ENCODE measurements at regions not wholly inside any gene's neighbourhood (a gene's known extent, or its start where the extent isn't known, plus 50 kb on each side); places are given as distances from the start of the nearest gene placed in this dataset.
"Not testable (repeated sequence)": the region's sequence is repeated elsewhere in the genome, so short reads cannot be mapped to it uniquely, and the experiment has no call there.

DNA sequence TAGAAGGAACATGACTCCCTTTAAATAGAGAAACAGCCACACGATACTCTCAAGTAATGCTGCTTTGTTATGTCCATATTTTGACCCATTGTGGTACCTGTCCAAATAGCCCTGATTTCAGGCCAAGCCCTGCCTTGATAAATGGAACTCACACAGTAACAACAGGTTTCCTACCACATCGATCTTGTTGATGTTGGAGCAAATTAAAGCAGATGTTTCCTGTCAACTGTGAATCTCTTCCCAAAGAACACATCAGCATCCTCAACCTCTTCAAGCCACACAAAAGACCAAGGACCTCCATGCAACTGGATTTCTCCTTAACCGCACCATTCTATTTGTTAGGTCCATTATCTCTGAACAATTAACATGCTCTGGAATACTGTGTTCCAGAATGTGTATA, 109.5 kb downstream of the FOXD4L6 start:
- H3K4me1 Mint-ChIP-seq; POLR2A ChIA-PET; H3K27me3 Mint-ChIP-seq; H3K27ac ChIP-seq (ENCODE audit: low read depth, low read length); H3K9me3 Mint-ChIP-seq; H3K27me3 ChIP-seq (ENCODE audit: control insufficient read depth in 2 of 2, insufficient read depth in 2 of 2, low read length in 2 of 2); DNase-seq; intact Hi-C loops (cut with micrococcal nuclease); CTCF ChIA-PET; H3K9me3 ChIP-seq (ENCODE audit: control insufficient read depth in 2 of 3, low read length in 3 of 3); ATAC-seq; H3K4me3 ChIP-seq (ENCODE audit: low read length); H3K27ac Mint-ChIP-seq; H3K4me3 Mint-ChIP-seq; H3K36me3 ChIP-seq (ENCODE audit: control insufficient read depth in 2 of 3, insufficient read depth in 3 of 3, low read length in 3 of 3); H3K4me1 ChIP-seq (ENCODE audit: control insufficient read depth in 2 of 2, insufficient read depth in 2 of 2, low read length in 2 of 2): not testable (repeated sequence)
- peaks cover 9 to 49% (median 29%) of the 10 kb centered on the region in 5 donors for H3K36me3 Mint-ChIP-seq

DNA sequence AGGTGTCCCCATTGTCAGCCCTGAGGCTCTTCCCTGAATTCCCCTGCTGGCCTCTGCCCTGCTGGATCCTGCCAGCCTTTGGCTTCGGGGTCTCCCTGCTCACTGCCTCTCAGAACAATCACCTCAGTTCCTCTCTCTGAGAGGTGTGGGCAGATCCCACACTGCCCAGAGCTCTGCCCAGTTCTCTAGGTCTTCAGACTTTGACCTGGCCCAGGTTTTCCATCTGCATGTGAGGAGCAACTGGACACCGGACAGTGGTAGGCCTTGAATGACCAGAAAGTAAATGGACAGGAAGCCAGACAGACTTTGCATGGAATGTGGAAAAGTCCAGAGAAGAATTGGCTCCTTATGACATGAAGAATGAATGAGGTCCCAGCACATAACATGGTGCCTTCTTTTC, 111.8 kb downstream of the FOXD4L6 start:
- peaks cover 0 to 10% (median 0%) of the 10 kb centered on the region in 3 experiments for H3K36me3 ChIP-seq (ENCODE audit: control insufficient read depth in 2 of 3, insufficient read depth in 3 of 3, low read length in 3 of 3)

DNA sequence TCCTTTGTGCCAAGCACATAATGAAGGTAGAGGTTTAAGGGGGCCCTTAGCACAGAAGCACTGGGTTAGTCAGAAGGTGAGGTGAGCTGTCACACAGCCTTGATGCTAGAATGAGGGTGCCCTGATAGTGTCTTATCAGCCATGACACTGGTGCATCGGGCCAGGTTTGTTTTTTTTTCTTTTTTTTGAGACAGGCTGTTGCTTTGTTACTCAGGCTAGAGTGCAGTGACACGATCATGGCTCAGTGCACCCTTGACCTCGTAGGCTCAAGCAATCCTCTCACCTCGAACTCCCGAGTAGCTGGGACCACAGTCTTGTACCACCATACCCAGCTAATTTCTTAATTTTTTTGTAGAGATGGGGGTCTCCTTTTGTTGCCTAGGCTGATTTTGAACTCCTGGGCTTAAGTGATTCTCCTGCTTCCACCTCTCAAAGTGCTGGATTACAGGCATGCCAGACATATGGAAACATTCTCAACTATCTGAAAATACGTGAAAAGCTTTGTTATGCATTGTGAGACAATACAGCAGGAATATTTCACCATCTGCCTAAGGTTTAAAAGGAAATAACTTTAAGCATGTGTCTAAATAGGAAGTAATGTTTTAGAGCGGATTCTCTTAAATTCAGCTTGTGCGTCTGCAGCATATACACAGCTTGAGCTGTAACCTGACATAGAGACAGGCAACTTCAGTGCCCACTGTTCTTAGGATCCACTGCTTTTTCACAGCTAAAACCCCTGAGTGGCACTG, 128.4 kb downstream of the FOXD4L6 start:
- H3K36me3 ChIP-seq (ENCODE audit: control insufficient read depth in 2 of 3, insufficient read depth in 3 of 3, low read length in 3 of 3); H3K27ac ChIP-seq (ENCODE audit: low read depth, low read length); H3K4me3 ChIP-seq (ENCODE audit: low read length); DNase-seq; POLR2A ChIA-PET; H3K9me3 Mint-ChIP-seq; CTCF ChIA-PET; H3K9me3 ChIP-seq (ENCODE audit: control insufficient read depth in 2 of 3, low read length in 3 of 3); intact Hi-C loops (cut with micrococcal nuclease); ATAC-seq; H3K27me3 Mint-ChIP-seq; H3K4me1 ChIP-seq (ENCODE audit: control insufficient read depth in 2 of 2, insufficient read depth in 2 of 2, low read length in 2 of 2); H3K27me3 ChIP-seq (ENCODE audit: control insufficient read depth in 2 of 2, insufficient read depth in 2 of 2, low read length in 2 of 2): not testable (repeated sequence)
- peaks cover 14 to 45% (median 28%) of the 10 kb centered on the region in 5 donors for H3K36me3 Mint-ChIP-seq
- peaks cover 29 to 60% (median 48%) of the 10 kb centered on the region in 7 donors for H3K4me1 Mint-ChIP-seq
- peak overlapping the region in 1 of 9 donors; percentile 53 for H3K27ac Mint-ChIP-seq
- H3K4me3 Mint-ChIP-seq = peak overlapping the region in 1 of 10 donors; percentile 15

More for the DNA sequence above, 111.8 kb downstream of the FOXD4L6 start:
- H3K36me3 Mint-ChIP-seq = peaks cover 8 to 59% (median 40%) of the 10 kb centered on the region in 5 donors
- H3K4me1 Mint-ChIP-seq; H3K27me3 Mint-ChIP-seq; CTCF ChIA-PET; H3K4me3 Mint-ChIP-seq; H3K27ac Mint-ChIP-seq; ATAC-seq; H3K9me3 ChIP-seq (ENCODE audit: control insufficient read depth in 2 of 3, low read length in 3 of 3); intact Hi-C loops (cut with micrococcal nuclease); H3K4me3 ChIP-seq (ENCODE audit: low read length); H3K9me3 Mint-ChIP-seq; H3K4me1 ChIP-seq (ENCODE audit: control insufficient read depth in 2 of 2, insufficient read depth in 2 of 2, low read length in 2 of 2); POLR2A ChIA-PET; H3K27ac ChIP-seq (ENCODE audit: low read depth, low read length); DNase-seq; H3K27me3 ChIP-seq (ENCODE audit: control insufficient read depth in 2 of 2, insufficient read depth in 2 of 2, low read length in 2 of 2): not testable (repeated sequence)

DNA sequence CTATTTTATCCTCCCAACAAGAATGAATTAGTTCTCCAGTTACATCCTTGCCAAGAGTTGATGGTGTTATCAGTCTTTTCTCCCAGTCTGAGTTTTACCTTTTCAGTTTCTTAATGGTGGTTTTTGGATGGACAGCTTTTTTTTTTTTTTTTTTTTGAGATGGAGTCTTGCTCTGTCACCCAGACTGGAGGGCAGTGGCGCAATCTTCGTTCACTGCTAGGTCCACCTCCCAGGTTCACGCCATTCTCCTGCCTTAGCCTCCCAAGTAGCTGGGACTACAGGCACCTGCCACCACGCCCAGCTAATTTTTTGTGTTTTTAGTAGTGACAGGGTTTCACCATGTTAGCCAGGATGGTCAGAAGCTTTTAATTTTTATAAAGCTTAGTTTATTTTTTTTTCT, 133.0 kb downstream of the FOXD4L6 start:
- H3K9me3 Mint-ChIP-seq; H3K4me3 ChIP-seq (ENCODE audit: low read length); POLR2A ChIA-PET; H3K27ac ChIP-seq (ENCODE audit: low read depth, low read length); ATAC-seq; H3K27ac Mint-ChIP-seq; CTCF ChIA-PET; DNase-seq; H3K27me3 ChIP-seq (ENCODE audit: control insufficient read depth in 2 of 2, insufficient read depth in 2 of 2, low read length in 2 of 2); H3K27me3 Mint-ChIP-seq; H3K9me3 ChIP-seq (ENCODE audit: control insufficient read depth in 2 of 3, low read length in 3 of 3); H3K36me3 ChIP-seq (ENCODE audit: control insufficient read depth in 2 of 3, insufficient read depth in 3 of 3, low read length in 3 of 3); intact Hi-C loops (cut with micrococcal nuclease): not testable (repeated sequence)
- Mint-ChIP-seq H3K4me3 (peak overlapping the region in 8 of 10 donors; percentile 6 to 54 (median 41)), H3K4me1 (peaks cover 38 to 76% (median 59%) of the 10 kb centered on the region in 7 donors), H3K36me3 (peaks cover 12 to 32% (median 18%) of the 10 kb centered on the region in 5 donors)
- peaks cover 7 to 20% of the 10 kb centered on the region in 2 donors for H3K4me1 ChIP-seq (ENCODE audit: control insufficient read depth in 2 of 2, insufficient read depth in 2 of 2, low read length in 2 of 2)

DNA sequence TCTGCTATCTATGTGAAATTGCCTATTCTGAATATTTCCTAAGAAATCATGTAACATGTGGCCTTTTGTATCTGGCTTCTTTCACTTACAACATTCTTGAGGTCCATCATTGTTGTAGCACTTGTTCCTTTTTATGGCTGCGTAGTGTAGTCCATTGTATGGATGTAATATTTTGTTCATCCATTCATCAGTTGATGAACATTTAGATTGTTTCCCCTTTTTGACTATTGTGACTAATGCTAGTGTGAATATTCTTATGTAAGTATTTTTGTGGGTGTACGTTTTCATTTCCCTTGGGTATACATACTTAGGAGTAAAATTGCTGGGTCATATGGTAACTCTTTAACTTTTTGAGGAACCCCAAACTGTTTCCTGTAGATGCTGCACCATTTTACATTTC, 134.6 kb downstream of the FOXD4L6 start:
- H3K27ac ChIP-seq (ENCODE audit: low read depth, low read length); H3K4me3 ChIP-seq (ENCODE audit: low read length); ATAC-seq; H3K27me3 Mint-ChIP-seq; H3K27me3 ChIP-seq (ENCODE audit: control insufficient read depth in 2 of 2, insufficient read depth in 2 of 2, low read length in 2 of 2); intact Hi-C loops (cut with micrococcal nuclease); POLR2A ChIA-PET; DNase-seq; H3K9me3 ChIP-seq (ENCODE audit: control insufficient read depth in 2 of 3, low read length in 3 of 3); H3K9me3 Mint-ChIP-seq; CTCF ChIA-PET; H3K36me3 ChIP-seq (ENCODE audit: control insufficient read depth in 2 of 3, insufficient read depth in 3 of 3, low read length in 3 of 3): not testable (repeated sequence)
- H3K4me3 Mint-ChIP-seq = peak overlapping the region in 3 of 10 donors; percentile 73 to 80 (median 76)
- H3K36me3 Mint-ChIP-seq = peaks cover 11 to 22% (median 14%) of the 10 kb centered on the region in 5 donors
- H3K4me1 ChIP-seq (ENCODE audit: control insufficient read depth in 2 of 2, insufficient read depth in 2 of 2, low read length in 2 of 2) = peaks cover 7 to 20% of the 10 kb centered on the region in 2 donors
- H3K4me1 Mint-ChIP-seq = peaks cover 29 to 64% (median 55%) of the 10 kb centered on the region in 7 donors
- peak overlapping the region in 6 of 9 donors; percentile 11 to 86 (median 61) for H3K27ac Mint-ChIP-seq

DNA sequence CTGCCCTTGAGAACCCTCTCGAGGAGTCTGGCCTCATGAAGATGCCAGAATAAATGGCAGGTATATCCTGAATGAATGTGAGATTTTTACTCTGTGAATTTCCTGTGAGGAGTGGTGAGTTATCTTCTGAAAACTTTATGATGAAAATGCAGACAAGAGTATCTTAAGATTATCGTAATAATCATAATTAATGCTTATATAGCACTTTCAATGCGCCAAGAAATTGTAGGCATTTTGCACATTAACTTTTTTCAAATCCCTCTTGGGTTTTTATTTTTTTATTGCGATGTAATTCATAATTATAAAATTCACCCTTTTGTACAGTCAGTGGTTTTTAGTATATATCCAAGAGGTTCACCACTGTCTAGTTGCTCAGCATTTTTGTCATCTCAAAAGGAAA, 135.1 kb downstream of the FOXD4L6 start:
- H3K27ac ChIP-seq (ENCODE audit: low read depth, low read length); CTCF ChIA-PET; DNase-seq; H3K27me3 Mint-ChIP-seq; H3K27me3 ChIP-seq (ENCODE audit: control insufficient read depth in 2 of 2, insufficient read depth in 2 of 2, low read length in 2 of 2); H3K9me3 ChIP-seq (ENCODE audit: control insufficient read depth in 2 of 3, low read length in 3 of 3); H3K36me3 ChIP-seq (ENCODE audit: control insufficient read depth in 2 of 3, insufficient read depth in 3 of 3, low read length in 3 of 3); intact Hi-C loops (cut with micrococcal nuclease); ATAC-seq; H3K9me3 Mint-ChIP-seq; POLR2A ChIA-PET; H3K4me3 ChIP-seq (ENCODE audit: low read length): not testable (repeated sequence)
- H3K27ac Mint-ChIP-seq = peak overlapping the region in 5 of 9 donors; percentile 36 to 100 (median 65)
- H3K4me3 Mint-ChIP-seq = peak overlapping the region in 3 of 10 donors; percentile 73 to 80 (median 76)
- peaks cover 12 to 22% (median 15%) of the 10 kb centered on the region in 5 donors for H3K36me3 Mint-ChIP-seq
- peaks cover 7 to 20% of the 10 kb centered on the region in 2 donors for H3K4me1 ChIP-seq (ENCODE audit: control insufficient read depth in 2 of 2, insufficient read depth in 2 of 2, low read length in 2 of 2)
- peaks cover 29 to 60% (median 50%) of the 10 kb centered on the region in 7 donors for H3K4me1 Mint-ChIP-seq

DNA sequence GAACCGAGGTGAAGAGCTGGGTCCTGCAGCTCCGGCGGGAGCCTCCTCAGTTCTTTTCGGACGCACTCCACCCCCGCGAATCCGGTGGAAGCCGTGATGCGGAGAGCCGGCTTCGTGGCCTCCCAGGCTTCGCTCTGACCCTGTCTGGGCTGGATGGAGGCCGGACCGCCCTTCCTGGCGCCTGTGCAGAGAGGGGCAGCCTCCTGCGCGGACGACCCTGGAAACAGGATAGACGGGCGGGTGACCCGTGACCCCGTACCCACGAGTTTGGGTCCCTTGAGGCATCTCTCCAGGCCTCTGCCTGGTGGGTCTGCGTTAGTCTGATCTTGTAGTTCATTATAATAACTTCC, 136.0 kb downstream of the FOXD4L6 start:
- Mint-ChIP-seq H3K36me3 (peaks cover 16 to 26% (median 20%) of the 10 kb centered on the region in 5 donors), H3K27ac (peak overlapping the region in 1 of 9 donors; percentile 100), H3K4me1 (peaks cover 24 to 53% (median 44%) of the 10 kb centered on the region in 7 donors)
- ATAC-seq; H3K27me3 ChIP-seq (ENCODE audit: control insufficient read depth in 2 of 2, insufficient read depth in 2 of 2, low read length in 2 of 2); H3K4me3 Mint-ChIP-seq; intact Hi-C loops (cut with micrococcal nuclease); POLR2A ChIA-PET; H3K9me3 Mint-ChIP-seq; DNase-seq; H3K27me3 Mint-ChIP-seq; H3K36me3 ChIP-seq (ENCODE audit: control insufficient read depth in 2 of 3, insufficient read depth in 3 of 3, low read length in 3 of 3); H3K9me3 ChIP-seq (ENCODE audit: control insufficient read depth in 2 of 3, low read length in 3 of 3); CTCF ChIA-PET: not testable (repeated sequence)
- Histone ChIP-seq H3K4me3 (ENCODE audit: low read length) (peak overlapping the region; percentile 100), H3K27ac (ENCODE audit: low read depth, low read length) (peak overlapping the region; percentile 83), H3K4me1 (ENCODE audit: control insufficient read depth in 2 of 2, insufficient read depth in 2 of 2, low read length in 2 of 2) (peaks cover 7 to 20% of the 10 kb centered on the region in 2 donors)

Data from naive thymus-derived CD4-positive, alpha-beta T cell (primary cell).